SK-N-SH treated with all-trans-retinoic acid at 6 μM for 48 hours (cell line): ENCODE measurements at regions not wholly inside any gene's neighbourhood (a gene's known extent, or its start where the extent isn't known, plus 50 kb on each side); places are given as distances from the start of the nearest gene placed in this dataset.
"Not testable (repeated sequence)": the region's sequence is repeated elsewhere in the genome, so short reads cannot be mapped to it uniquely, and the experiment has no call there.

Experiments used
- ATAC-seq: fragments of 200-7000 bp; cut with Tn5 transposase; 3 replicates; pipeline ENCODE4 v1.9.1; 2020; ENCODE audit warnings: mild to moderate bottlenecking, moderate library complexity
- ARNTL ChIP-seq: fragments of 450-650 bp; formaldehyde crosslinking; IDR thresholded peaks from 2 replicates; pipeline ENCODE4 v1.5.0; 2020; ENCODE audit warnings: low read depth, mild to moderate bottlenecking, moderate library complexity, borderline replicate concordance
- CREB5 ChIP-seq: fragments of 250-450 bp; sonication (Bioruptor Pico); IDR thresholded peaks from 2 replicates; pipeline ENCODE4 v1.5.1; 2020; ENCODE audit warnings: low read depth, mild to moderate bottlenecking, moderate library complexity
- CSRNP3 ChIP-seq: fragments of 250-450 bp; sonication (Bioruptor Pico); IDR thresholded peaks from 2 replicates; pipeline ENCODE4 v1.5.1; 2021; ENCODE audit warnings: mild to moderate bottlenecking, moderate library complexity
- ESRRG ChIP-seq: fragments of 250-450 bp; sonication (Bioruptor Pico); IDR thresholded peaks from 2 replicates; pipeline ENCODE4 v1.6.1; 2021; ENCODE audit warnings: mild to moderate bottlenecking
- OSR1 ChIP-seq: fragments of 250-450 bp; sonication (Bioruptor Pico); IDR thresholded peaks from 2 replicates; pipeline ENCODE4 v1.8.0; 2022; ENCODE audit warnings: moderate library complexity, mild to moderate bottlenecking, inconsistent platforms
- PATZ1 ChIP-seq: fragments of 250-450 bp; sonication (Bioruptor Pico); IDR thresholded peaks from 2 replicates; pipeline ENCODE4 v1.8.0; 2020; ENCODE audit warnings: mild to moderate bottlenecking, moderate library complexity, borderline replicate concordance
- POU6F1 ChIP-seq: fragments of 250-450 bp; sonication (Bioruptor Pico); IDR thresholded peaks from 2 replicates; pipeline ENCODE4 v1.8.0; 2021; ENCODE audit warnings: low read depth, mild to moderate bottlenecking, moderate library complexity, borderline replicate concordance
- PPARA ChIP-seq: fragments of 250-450 bp; sonication (Bioruptor Pico); IDR thresholded peaks from 2 replicates; pipeline ENCODE4 v1.5.0; 2020; ENCODE audit warnings: mild to moderate bottlenecking, borderline replicate concordance
- RARB ChIP-seq: fragments of 250-450 bp; sonication (Bioruptor Pico); IDR thresholded peaks from 2 replicates; pipeline ENCODE4 v1.8.0; 2021; ENCODE audit warnings: mild to moderate bottlenecking, moderate library complexity
- TCF4 ChIP-seq: fragments of 250-450 bp; sonication (Bioruptor Pico); IDR thresholded peaks from 2 replicates; pipeline ENCODE4 v1.8.0; 2021; ENCODE audit warnings: mild to moderate bottlenecking, moderate library complexity, borderline replicate concordance
- TOX ChIP-seq: fragments of 250-450 bp; sonication (Bioruptor Pico); IDR thresholded peaks from 2 replicates; pipeline ENCODE4 v1.8.0; 2021; ENCODE audit warnings: mild to moderate bottlenecking, moderate library complexity, borderline replicate concordance
- TSHZ2 ChIP-seq: fragments of 250-450 bp; sonication (Bioruptor Pico); IDR thresholded peaks from 2 replicates; pipeline ENCODE4 v1.5.0; 2020; ENCODE audit warnings: mild to moderate bottlenecking, moderate library complexity
- ZC3H10 ChIP-seq: fragments of 250-450 bp; sonication (Bioruptor Pico); IDR thresholded peaks from 2 replicates; pipeline ENCODE4 v1.5.1; 2021; ENCODE audit warnings: mild to moderate bottlenecking, moderate library complexity
- ZFP3 ChIP-seq: fragments of 250-450 bp; sonication (Bioruptor Pico); IDR thresholded peaks from 2 replicates; pipeline ENCODE4 v1.5.0; 2020; ENCODE audit warnings: mild to moderate bottlenecking, moderate library complexity
- ZNF70 ChIP-seq: fragments of 450-650 bp; formaldehyde crosslinking; IDR thresholded peaks from 2 replicates; pipeline ENCODE4 v1.5.0; 2020; ENCODE audit warnings: mild to moderate bottlenecking, moderate library complexity

GRCh38 chr1:168490306-168490705 lies 53.5 kb downstream of the XCL2 start:
- TF ChIP-seq PATZ1 (CRISPR knock-in tag) (no peak), OSR1 (no peak), RARB (CRISPR knock-in tag) (no peak), ESRRG (CRISPR knock-in tag) (no peak), ZFP3 (CRISPR knock-in tag) (no peak), CREB5 (no peak), ZC3H10 (CRISPR knock-in tag) (no peak), CSRNP3 (CRISPR knock-in tag) (no peak)
- ATAC-seq: no peak

- TF ChIP-seq TOX (CRISPR knock-in tag) (no peak), ZNF70 (no peak), ARNTL (CRISPR knock-in tag) (no peak), CSRNP3 (CRISPR knock-in tag) (no peak), PATZ1 (CRISPR knock-in tag) (no peak), ZC3H10 (CRISPR knock-in tag) (no peak), POU6F1 (CRISPR knock-in tag) (no peak), TSHZ2 (no peak), PPARA (no peak)
- peak; percentile 33 for ATAC-seq
These were observed 55.7 kb downstream of the XCL2 start for GRCh38 chr1:168488138-168488537.

GRCh38 chr1:168486820-168487219 lies 57.0 kb downstream of the XCL2 start:
- not testable (repeated sequence) for ATAC-seq

GRCh38 chr1:168485048-168485447 lies 58.7 kb downstream of the XCL2 start:
- TF ChIP-seq TCF4 (CRISPR knock-in tag): no peak
- TF ChIP-seq TOX (CRISPR knock-in tag): no peak
- no peak for TF ChIP-seq PATZ1 (CRISPR knock-in tag)
- ATAC-seq: peak; percentile 28; the same call in 2 of the 3 replicates
